ENCODE measurements at regions not wholly inside any gene's neighbourhood (a gene's known extent, or its start where the extent isn't known, plus 50 kb on each side); places are given as distances from the start of the nearest gene placed in this dataset.

DNA sequence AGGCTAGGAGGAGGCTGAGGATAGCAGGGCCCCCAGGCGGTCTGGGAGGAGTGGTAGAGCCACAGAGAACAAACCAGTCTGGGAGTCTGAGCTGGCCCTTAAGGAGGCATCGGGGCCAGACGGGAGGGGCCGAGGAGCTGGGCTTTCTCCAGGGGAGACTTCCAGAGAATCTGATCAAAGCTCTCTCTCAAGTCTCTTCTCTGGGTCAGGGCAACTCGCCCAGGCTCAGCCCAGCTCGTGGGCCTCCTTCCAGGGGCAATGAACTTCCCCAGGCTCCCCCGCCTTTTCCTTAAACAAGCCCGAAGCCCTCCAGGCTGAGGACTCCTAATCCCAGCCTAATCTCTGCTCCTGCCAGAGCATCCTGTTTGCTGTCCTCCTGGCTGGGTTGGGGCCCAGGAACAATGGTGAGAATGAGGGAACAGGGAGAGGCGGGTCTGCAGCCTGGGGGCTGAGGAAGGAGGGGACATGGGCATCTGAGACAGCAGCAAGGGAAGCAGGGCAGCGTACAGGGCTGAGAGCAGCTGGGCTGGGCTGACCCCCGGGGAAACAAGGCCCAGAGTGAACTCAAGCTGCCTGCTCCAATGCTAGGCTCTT lies 173.6 kb downstream of the ANKRD60 start:
- Histone ChIP-seq H3K4me3 (ENCODE audit: low read length) (no peak overlapping the region), H3K9me3 (ENCODE audit: control insufficient read depth, low read depth, low read length) (no peaks in the 10 kb centered on the region), H3K4me1 (ENCODE audit: control insufficient read depth, low read depth, low read length) (peaks cover 7% of the 10 kb centered on the region), H3K27me3 (ENCODE audit: control insufficient read depth, insufficient read depth, low read length) (no peaks in the 10 kb centered on the region), H3K36me3 (ENCODE audit: control insufficient read depth, low read depth, low read length) (no peaks in the 10 kb centered on the region), H3K27ac (ENCODE audit: low read length) (no peak overlapping the region), H3K9ac (ENCODE audit: low read length) (no peak overlapping the region)

DNA sequence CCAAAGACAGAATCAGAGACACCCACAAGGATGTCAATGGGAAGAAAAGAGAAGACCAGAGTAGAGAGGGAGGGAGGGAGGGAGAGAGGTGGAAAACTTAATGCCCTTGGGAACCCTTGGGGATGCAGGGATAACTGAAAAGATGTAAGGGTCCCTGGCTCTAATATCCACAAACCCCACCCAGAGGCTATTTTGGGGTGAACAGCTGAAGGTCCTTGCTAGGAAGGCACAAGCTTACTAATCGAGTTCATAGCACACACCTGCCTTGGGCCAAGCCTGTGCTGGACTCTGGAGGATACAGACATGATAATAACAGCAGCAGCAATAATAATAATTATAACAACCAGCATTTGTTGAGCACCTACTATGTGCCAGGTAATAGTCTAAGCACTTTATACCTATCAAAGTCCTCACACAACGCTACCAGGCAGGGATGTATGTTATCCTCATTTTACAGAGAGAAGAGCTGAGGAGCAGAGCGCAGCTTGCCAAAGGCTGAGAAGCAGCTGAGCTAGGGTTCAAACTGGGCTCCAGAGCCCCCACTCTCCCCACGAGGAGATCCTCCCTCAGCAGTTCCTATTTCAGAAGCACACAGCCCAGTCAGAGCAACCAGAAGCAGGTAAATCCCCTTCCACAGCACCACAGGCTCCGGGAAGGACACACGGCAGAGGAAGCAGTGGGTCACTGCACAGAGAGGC lies 174.2 kb downstream of the ANKRD60 start:
- Histone ChIP-seq H3K27ac (ENCODE audit: low read length) (no peak overlapping the region), H3K9me3 (ENCODE audit: control insufficient read depth, low read depth, low read length) (no peaks in the 10 kb centered on the region)

DNA sequence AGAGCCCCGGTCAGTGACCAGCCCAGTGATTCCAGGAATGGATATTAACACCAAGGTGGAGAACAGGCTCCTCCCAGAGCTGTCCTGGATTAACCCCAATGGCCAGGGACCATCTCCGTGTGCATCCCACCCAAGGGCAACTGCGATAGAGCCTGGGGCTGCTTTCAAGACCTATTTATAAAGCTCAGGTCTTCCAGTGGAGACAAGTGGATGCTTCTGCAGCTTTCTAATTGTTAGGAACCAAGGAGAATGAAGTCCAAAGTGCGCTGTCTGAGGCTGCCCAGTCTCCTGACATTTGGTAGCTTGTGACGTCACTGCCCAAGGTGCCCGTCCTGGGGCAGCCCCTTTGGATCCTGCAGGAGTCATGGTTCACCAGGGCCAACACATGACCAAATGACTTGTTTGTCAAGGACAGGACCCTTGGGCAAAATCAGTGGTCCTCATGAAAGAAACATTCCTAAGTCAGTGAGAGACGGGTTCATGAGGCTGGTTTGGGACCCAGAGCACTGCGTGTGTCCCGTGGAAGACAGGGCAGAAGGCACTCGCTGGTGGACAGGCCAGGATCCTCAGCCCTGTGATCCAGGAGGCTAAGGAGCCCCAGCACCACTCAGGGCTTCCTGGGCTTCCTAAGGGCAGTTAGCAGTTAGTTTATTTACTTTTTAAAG lies 174.9 kb downstream of the ANKRD60 start:
- no peaks in the 10 kb centered on the region for H3K27me3 ChIP-seq (ENCODE audit: control insufficient read depth, insufficient read depth, low read length)
- H3K9me3 ChIP-seq (ENCODE audit: control insufficient read depth, low read depth, low read length) = no peaks in the 10 kb centered on the region
- no peak overlapping the region for H3K4me3 ChIP-seq (ENCODE audit: low read length)
- H3K27ac ChIP-seq (ENCODE audit: low read length) = no peak overlapping the region
- H3K9ac ChIP-seq (ENCODE audit: low read length) = no peak overlapping the region
- peaks cover 2% of the 10 kb centered on the region for H3K4me1 ChIP-seq (ENCODE audit: control insufficient read depth, low read depth, low read length)
- no peaks in the 10 kb centered on the region for H3K36me3 ChIP-seq (ENCODE audit: control insufficient read depth, low read depth, low read length)

More for the DNA sequence above, 174.2 kb downstream of the ANKRD60 start:
- H3K9ac ChIP-seq (ENCODE audit: low read length) = no peak overlapping the region
- no peaks in the 10 kb centered on the region for H3K27me3 ChIP-seq (ENCODE audit: control insufficient read depth, insufficient read depth, low read length)
- H3K36me3 ChIP-seq (ENCODE audit: control insufficient read depth, low read depth, low read length) = no peaks in the 10 kb centered on the region
- H3K4me1 ChIP-seq (ENCODE audit: control insufficient read depth, low read depth, low read length) = peaks cover 7% of the 10 kb centered on the region
- H3K4me3 ChIP-seq (ENCODE audit: low read length) = no peak overlapping the region

DNA sequence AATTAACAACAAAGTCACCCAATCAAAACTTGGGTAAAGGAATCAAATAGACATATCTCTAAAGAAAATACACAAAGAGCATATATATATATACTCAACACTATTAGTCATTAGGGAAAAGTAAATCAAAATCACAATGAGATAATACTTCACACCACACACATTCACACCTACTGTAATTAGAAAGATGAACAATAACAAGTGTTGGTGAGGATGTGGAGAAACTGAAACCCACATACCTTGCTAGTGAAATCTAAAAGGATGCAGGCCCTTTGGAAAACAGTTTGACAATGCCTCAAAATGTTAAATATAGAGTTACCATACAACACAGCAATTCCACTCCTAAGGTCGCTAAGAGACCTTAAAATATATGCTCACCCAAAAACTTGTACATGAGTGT lies 177.1 kb downstream of the ANKRD60 start:
- Histone ChIP-seq H3K4me1 (ENCODE audit: control insufficient read depth, low read depth, low read length) (peaks cover 4% of the 10 kb centered on the region), H3K27me3 (ENCODE audit: control insufficient read depth, insufficient read depth, low read length) (no peaks in the 10 kb centered on the region), H3K4me3 (ENCODE audit: low read length) (no peak overlapping the region), H3K9ac (ENCODE audit: low read length) (no peak overlapping the region), H3K9me3 (ENCODE audit: control insufficient read depth, low read depth, low read length) (no peaks in the 10 kb centered on the region), H3K27ac (ENCODE audit: low read length) (no peak overlapping the region), H3K36me3 (ENCODE audit: control insufficient read depth, low read depth, low read length) (no peaks in the 10 kb centered on the region)

DNA sequence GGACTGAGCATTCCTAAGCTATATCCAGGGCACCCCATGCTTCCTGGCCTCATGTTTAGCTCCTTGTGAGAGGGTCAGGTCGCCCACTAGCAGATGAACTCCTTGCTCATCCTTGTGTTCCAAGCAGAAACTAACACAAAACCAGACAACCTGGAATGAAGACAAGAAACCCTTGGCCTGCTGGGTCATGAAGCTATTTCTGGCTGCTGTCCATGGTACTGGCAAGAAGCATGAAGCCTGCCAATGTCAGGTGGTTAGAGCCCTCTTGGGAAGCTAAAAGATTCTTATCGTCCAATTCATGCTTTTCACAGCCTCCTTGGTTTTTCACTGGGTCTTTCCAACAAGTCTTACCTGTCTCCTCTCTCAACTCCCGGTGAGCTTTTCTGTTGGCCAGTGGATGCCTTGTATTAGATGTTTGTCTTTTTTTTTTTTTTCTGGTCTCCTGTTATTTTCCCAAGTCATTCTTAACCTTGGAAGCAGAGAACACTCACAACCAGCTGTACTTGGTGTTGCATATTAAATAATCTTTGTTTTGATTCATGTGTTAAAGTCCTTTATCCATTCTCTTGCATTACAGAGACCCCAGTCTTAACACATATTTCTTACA lies 180.3 kb downstream of the ANKRD60 start:
- Histone ChIP-seq H3K4me1 (ENCODE audit: control insufficient read depth, low read depth, low read length) (peaks cover 12% of the 10 kb centered on the region), H3K4me3 (ENCODE audit: low read length) (no peak overlapping the region), H3K9me3 (ENCODE audit: control insufficient read depth, low read depth, low read length) (no peaks in the 10 kb centered on the region), H3K9ac (ENCODE audit: low read length) (no peak overlapping the region), H3K27me3 (ENCODE audit: control insufficient read depth, insufficient read depth, low read length) (no peaks in the 10 kb centered on the region), H3K36me3 (ENCODE audit: control insufficient read depth, low read depth, low read length) (no peaks in the 10 kb centered on the region), H3K27ac (ENCODE audit: low read length) (no peak overlapping the region)

DNA sequence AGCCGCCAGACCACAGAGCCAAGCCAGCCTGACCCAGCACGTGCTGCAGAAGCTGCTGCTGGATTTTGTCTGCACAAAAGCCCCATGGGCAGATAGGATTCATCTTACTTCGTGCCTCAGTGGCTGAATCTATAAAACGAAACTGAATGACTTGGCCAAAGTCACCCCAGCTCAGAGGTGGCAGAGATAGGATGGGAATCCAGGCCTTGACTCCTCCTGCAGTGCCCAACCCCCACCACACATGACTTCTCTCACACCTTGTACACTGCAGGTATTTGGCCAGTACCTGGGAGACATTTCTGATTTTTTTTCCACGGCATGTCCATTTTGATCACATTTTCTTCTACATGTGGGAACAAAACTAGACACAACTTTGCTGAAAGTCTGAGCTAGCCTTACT lies 182.1 kb downstream of the ANKRD60 start:
- Histone ChIP-seq H3K27ac (ENCODE audit: low read length) (no peak overlapping the region), H3K9me3 (ENCODE audit: control insufficient read depth, low read depth, low read length) (no peaks in the 10 kb centered on the region), H3K4me1 (ENCODE audit: control insufficient read depth, low read depth, low read length) (peaks cover 12% of the 10 kb centered on the region), H3K27me3 (ENCODE audit: control insufficient read depth, insufficient read depth, low read length) (no peaks in the 10 kb centered on the region), H3K36me3 (ENCODE audit: control insufficient read depth, low read depth, low read length) (no peaks in the 10 kb centered on the region), H3K9ac (ENCODE audit: low read length) (no peak overlapping the region), H3K4me3 (ENCODE audit: low read length) (no peak overlapping the region)

DNA sequence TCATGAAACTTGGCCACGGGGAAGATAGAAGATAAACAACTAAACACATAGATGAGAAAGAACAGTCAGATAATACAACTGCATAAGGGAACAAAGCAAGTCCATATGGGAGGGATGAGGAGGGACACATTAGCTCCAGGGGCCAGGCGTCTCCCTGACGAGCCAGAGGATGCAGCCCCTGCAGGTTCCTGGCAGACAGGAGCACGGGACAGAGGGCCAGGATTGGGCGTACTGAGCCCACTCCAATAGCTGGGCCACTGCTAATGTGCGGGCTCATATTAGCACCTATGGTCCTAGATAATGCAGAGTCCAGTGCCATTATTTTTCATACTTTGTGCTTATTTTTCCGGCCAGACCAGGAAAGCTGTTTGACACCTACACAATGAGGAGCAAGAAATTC lies 182.9 kb downstream of the ANKRD60 start:
- Histone ChIP-seq H3K27me3 (ENCODE audit: control insufficient read depth, insufficient read depth, low read length) (no peaks in the 10 kb centered on the region), H3K4me1 (ENCODE audit: control insufficient read depth, low read depth, low read length) (peaks cover 12% of the 10 kb centered on the region), H3K9me3 (ENCODE audit: control insufficient read depth, low read depth, low read length) (no peaks in the 10 kb centered on the region), H3K9ac (ENCODE audit: low read length) (no peak overlapping the region), H3K36me3 (ENCODE audit: control insufficient read depth, low read depth, low read length) (no peaks in the 10 kb centered on the region), H3K27ac (ENCODE audit: low read length) (no peak overlapping the region), H3K4me3 (ENCODE audit: low read length) (no peak overlapping the region)

DNA sequence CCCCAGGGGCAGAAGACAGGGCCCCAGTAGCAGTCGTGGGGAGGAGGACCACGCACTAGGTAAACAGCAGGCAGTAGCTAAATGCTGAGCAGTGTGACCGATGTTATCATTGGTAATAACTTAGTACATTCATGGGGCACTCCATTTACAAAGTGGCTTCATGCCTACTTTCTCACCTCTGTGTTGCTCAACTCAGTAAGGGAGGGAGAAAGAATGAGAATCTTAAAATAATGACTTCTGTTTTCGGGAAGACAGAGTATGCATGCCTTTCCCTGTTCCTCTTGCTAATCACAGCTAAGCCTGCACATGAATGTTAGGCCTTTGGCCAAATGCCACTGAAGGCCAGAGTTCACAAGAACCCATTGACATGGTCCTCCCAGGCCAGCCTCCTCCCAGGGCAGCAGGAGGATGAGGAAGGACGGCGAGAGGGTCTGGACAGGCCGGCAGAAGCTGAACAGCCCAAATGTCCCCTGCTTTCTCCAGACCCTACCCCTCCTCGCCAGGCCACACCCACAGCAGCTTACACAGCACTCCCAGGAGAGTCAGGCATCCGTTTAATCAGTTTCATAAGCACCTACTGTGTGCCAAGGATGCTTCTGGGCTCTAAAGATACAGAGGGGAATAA lies 183.4 kb downstream of the ANKRD60 start:
- Histone ChIP-seq H3K27ac (ENCODE audit: low read length) (no peak overlapping the region), H3K4me3 (ENCODE audit: low read length) (no peak overlapping the region)

DNA sequence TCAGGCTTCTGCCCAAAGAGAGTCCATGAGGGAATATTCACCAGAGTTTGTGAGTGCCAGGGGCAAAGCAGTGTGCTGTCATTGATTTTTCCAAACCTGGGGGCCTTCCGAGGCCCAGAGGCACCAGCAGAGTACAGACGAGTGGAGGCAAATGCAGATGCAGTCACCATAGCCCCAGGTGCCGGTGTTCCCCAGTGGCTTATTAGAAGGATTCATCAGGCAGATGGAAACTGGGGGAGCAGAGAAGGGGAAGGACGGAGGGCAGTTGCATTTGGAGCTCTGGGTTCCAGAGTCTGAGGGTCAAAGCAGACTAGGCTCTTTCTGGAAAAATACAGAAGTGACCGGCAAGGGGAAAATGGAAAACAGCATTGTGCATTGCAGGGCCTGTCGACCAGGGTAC lies 184.2 kb downstream of the ANKRD60 start:
- no peak overlapping the region for H3K9ac ChIP-seq (ENCODE audit: low read length)
- no peak overlapping the region for H3K27ac ChIP-seq (ENCODE audit: low read length)
- peaks cover 12% of the 10 kb centered on the region for H3K4me1 ChIP-seq (ENCODE audit: control insufficient read depth, low read depth, low read length)
- no peaks in the 10 kb centered on the region for H3K36me3 ChIP-seq (ENCODE audit: control insufficient read depth, low read depth, low read length)
- no peak overlapping the region for H3K4me3 ChIP-seq (ENCODE audit: low read length)
- H3K9me3 ChIP-seq (ENCODE audit: control insufficient read depth, low read depth, low read length) = no peaks in the 10 kb centered on the region
- H3K27me3 ChIP-seq (ENCODE audit: control insufficient read depth, insufficient read depth, low read length) = no peaks in the 10 kb centered on the region

More for the DNA sequence above, 183.4 kb downstream of the ANKRD60 start:
- Histone ChIP-seq H3K36me3 (ENCODE audit: control insufficient read depth, low read depth, low read length) (no peaks in the 10 kb centered on the region), H3K27me3 (ENCODE audit: control insufficient read depth, insufficient read depth, low read length) (no peaks in the 10 kb centered on the region), H3K9me3 (ENCODE audit: control insufficient read depth, low read depth, low read length) (no peaks in the 10 kb centered on the region), H3K4me1 (ENCODE audit: control insufficient read depth, low read depth, low read length) (peaks cover 12% of the 10 kb centered on the region), H3K9ac (ENCODE audit: low read length) (no peak overlapping the region)

DNA sequence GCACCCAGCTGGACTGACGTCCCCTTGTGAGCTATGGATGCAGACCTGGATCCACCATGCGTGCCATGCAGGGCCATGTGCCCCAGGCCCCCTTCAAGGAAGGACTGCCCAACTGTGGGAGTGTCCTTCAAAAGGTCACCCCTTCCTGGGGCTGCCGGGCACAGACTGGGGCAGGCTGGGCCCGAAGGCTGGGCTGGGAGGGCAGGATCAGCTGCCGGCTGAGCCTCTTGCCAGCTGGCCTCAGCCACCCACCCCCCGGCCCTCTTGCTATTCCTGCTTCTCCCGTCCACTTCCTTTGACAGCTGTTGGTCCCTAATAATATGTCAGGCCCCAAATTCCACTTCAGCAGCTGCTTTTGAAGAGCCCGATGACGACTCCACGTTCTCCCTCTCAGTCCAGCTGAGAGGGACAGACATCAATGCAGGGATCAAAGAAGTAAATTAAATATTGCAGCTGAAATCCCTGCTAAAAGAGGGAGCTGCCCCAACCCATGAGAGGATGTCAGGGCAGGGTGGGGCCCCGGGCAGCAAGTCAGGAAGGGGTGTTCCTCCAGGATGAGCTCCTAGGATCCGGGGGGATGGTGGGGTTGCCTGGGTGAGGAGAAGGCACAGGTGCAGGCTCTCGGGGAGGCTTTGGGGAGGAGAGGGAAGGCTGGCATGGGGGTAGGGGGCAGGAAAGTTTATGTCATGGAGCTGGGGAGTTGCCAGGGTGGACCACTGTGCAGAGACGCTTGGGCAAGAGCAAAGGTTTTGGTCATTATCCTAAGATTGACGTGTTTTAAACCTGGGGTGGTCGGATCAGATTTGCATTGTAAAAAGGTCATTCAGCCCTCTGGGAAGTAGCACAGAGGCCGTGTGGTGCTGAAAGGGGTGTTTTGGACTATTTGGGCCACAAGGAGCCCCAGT lies 185.0 kb downstream of the ANKRD60 start:
- Histone ChIP-seq H3K27ac (ENCODE audit: low read length) (no peak overlapping the region), H3K4me3 (ENCODE audit: low read length) (no peak overlapping the region), H3K9me3 (ENCODE audit: control insufficient read depth, low read depth, low read length) (no peaks in the 10 kb centered on the region), H3K4me1 (ENCODE audit: control insufficient read depth, low read depth, low read length) (peaks cover 12% of the 10 kb centered on the region), H3K9ac (ENCODE audit: low read length) (no peak overlapping the region), H3K36me3 (ENCODE audit: control insufficient read depth, low read depth, low read length) (no peaks in the 10 kb centered on the region), H3K27me3 (ENCODE audit: control insufficient read depth, insufficient read depth, low read length) (no peaks in the 10 kb centered on the region)
